A673 (cell line): ENCODE measurements at regions not wholly inside any gene's neighbourhood (a gene's known extent, or its start where the extent isn't known, plus 50 kb on each side); places are given as distances from the start of the nearest gene placed in this dataset.

Source experiments
- BruUV-seq: library from RNA; stranded (reverse); fragments of 400-500 nt; replicated peaks from 2 replicates; lab custom pipeline; 2021; lab: Mats Ljungman, UMichigan
- CTCF ChIA-PET: fragments of 300-600 bp; sonication (Branson Sonifier 250); formaldehyde crosslinking; loops from one replicate; lab custom pipeline; 2022; ENCODE audit warnings: antibody characterized with exemption; lab: Charles Lee
- POLR2A ChIA-PET: fragments of 300-600 bp; sonication (Branson Sonifier 250); formaldehyde crosslinking; loops from one replicate; lab custom pipeline; 2022; ENCODE audit warnings: antibody characterized with exemption; ENCODE audit not compliant: low non-redundant PET; lab: Charles Lee
- DNase-seq: peaks from one replicate; pipeline ENCODE4 v3.0.0-alpha.2; 2015; ENCODE audit warnings: low spot score
- H3K27ac ChIP-seq: fragments of 200-600 bp; sonication (generic); 2 replicates; pipeline ENCODE4 v1.5.1; 2016; ENCODE audit warnings: mixed run types, low read depth, mild to moderate bottlenecking, mixed read lengths, antibody characterized with exemption, low read length; ENCODE audit not compliant: poor library complexity, severe bottlenecking
- H3K27me3 ChIP-seq: fragments of 200-600 bp; sonication (generic); replicated peaks from 2 replicates; pipeline ENCODE4 v1.6.1; 2017; ENCODE audit warnings: mixed run types, low read depth, mild to moderate bottlenecking, mixed read lengths, antibody characterized with exemption, low read length; ENCODE audit not compliant: insufficient read depth, poor library complexity
- H3K36me3 ChIP-seq: fragments of 200-600 bp; sonication (generic); 2 replicates; pipeline ENCODE4 v1.6.1; 2016; ENCODE audit warnings: mixed run types, mild to moderate bottlenecking, mixed read lengths, antibody characterized with exemption, low read length; ENCODE audit not compliant: insufficient read depth, poor library complexity, severe bottlenecking
- H3K4me1 ChIP-seq: fragments of 200-600 bp; sonication (generic); 2 replicates; pipeline ENCODE4 v1.6.1; 2017; ENCODE audit warnings: mixed run types, mild to moderate bottlenecking, mixed read lengths, antibody characterized with exemption, low read length; ENCODE audit not compliant: insufficient read depth, poor library complexity, severe bottlenecking
- H3K4me3 ChIP-seq: fragments of 200-600 bp; sonication (generic); 2 replicates; pipeline ENCODE4 v1.5.1; 2016; ENCODE audit warnings: low read depth, mixed run types, mild to moderate bottlenecking, mixed read lengths, low read length; ENCODE audit not compliant: poor library complexity, severe bottlenecking
- H3K9me3 ChIP-seq: fragments of 200-600 bp; sonication (generic); 2 replicates; pipeline ENCODE4 v1.6.1; 2016; ENCODE audit warnings: mixed run types, low read depth, mild to moderate bottlenecking, mixed read lengths, antibody characterized with exemption, low read length; ENCODE audit not compliant: poor library complexity, severe bottlenecking
- CTCF ChIP-seq: fragments of 300-800, 200-600 bp; sonication (generic); conservative IDR thresholded peaks from 2 replicates; pipeline ENCODE4 v1.5.1; 2017; ENCODE audit warnings: low read depth, mild to moderate bottlenecking, antibody characterized with exemption, low read length, moderate library complexity, mixed read lengths
- EZH2 ChIP-seq: fragments of 200-600 bp; sonication (generic); IDR thresholded peaks from 2 replicates; pipeline ENCODE4 v1.6.1; 2017; ENCODE audit warnings: borderline replicate concordance, low read depth, mild to moderate bottlenecking, mixed read lengths, antibody characterized with exemption, low read length; ENCODE audit not compliant: poor library complexity, severe bottlenecking
- intact Hi-C: fragments of 100-400 bp; cut with micrococcal nuclease; formaldehyde crosslinking; loops from one replicate; pipeline ENCODE4 v1.10.0; 2022; ENCODE audit not compliant: unreplicated experiment

GRCh38 chr1:182147951-182148350 lies 86.4 kb upstream of the ZNF648 start:
- no TSS peak for BruUV-seq
- Histone ChIP-seq H3K27me3 (no peaks in the 10 kb centered on the region), H3K4me1 (no peaks in the 10 kb centered on the region), H3K4me3 (no peak overlapping the region), H3K36me3 (no peaks in the 10 kb centered on the region), H3K27ac (no peak overlapping the region), H3K9me3 (no peaks in the 10 kb centered on the region)
- TF ChIP-seq EZH2 (no peak), CTCF (no peak)
- ChIA-PET CTCF (no interaction called here), POLR2A (no interaction called here)
- no peak for DNase-seq
- intact Hi-C loops: no loop called here

- Histone ChIP-seq H3K4me3 (no peak overlapping the region), H3K9me3 (no peaks in the 10 kb centered on the region), H3K36me3 (no peaks in the 10 kb centered on the region), H3K27me3 (no peaks in the 10 kb centered on the region), H3K27ac (no peak overlapping the region), H3K4me1 (no peaks in the 10 kb centered on the region)
- no peak for DNase-seq
- ChIA-PET POLR2A (no interaction called here), CTCF (no interaction called here)
- intact Hi-C loops: no loop called here
- no TSS peak for BruUV-seq
- TF ChIP-seq EZH2 (no peak), CTCF (no peak)
Measured at GRCh38 chr1:182147136-182147820, 85.8 kb upstream of the ZNF648 start.

- no peaks in the 10 kb centered on the region for H3K27me3 ChIP-seq
- H3K4me3 ChIP-seq: no peak overlapping the region
- no peaks in the 10 kb centered on the region for H3K9me3 ChIP-seq
- DNase-seq: no peak
- no peaks in the 10 kb centered on the region for H3K4me1 ChIP-seq
- BruUV-seq: no TSS peak
- H3K36me3 ChIP-seq: no peaks in the 10 kb centered on the region
- CTCF ChIA-PET: no interaction called here
- TF ChIP-seq EZH2: no peak
- no peak for TF ChIP-seq CTCF
- POLR2A ChIA-PET: no interaction called here
- intact Hi-C loops: no loop called here
- H3K27ac ChIP-seq: no peak overlapping the region
Measured at GRCh38 chr1:182146286-182146685, 84.8 kb upstream of the ZNF648 start.
